ENCODE measurements at regions not wholly inside any gene's neighbourhood (a gene's known extent, or its start where the extent isn't known, plus 50 kb on each side); places are given as distances from the start of the nearest gene placed in this dataset.
"Not testable (repeated sequence)": the region's sequence is repeated elsewhere in the genome, so short reads cannot be mapped to it uniquely, and the experiment has no call there.

DNA sequence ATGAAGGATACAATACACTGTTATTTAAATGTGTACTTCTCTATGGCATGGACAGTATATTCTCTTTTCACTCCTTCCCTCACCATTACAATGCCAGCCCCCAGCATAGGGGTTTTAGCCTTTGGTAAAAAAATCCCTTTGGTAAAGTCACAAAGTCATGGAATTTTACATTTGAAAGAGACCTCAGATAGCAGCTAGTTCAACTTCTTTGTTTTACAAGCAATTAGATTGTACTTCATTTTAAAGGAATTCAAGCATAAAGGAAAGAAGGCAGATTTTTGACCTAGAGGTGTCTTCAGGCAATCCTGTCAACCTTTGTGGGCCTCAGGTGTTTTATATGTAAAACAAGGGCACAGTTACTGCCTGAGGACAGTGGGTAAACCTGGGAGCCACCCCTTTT is 1188.4 kb upstream of the AUTS2 start:
- Mint-ChIP-seq H3K4me3 (no peak overlapping the region), H3K27ac (no peak overlapping the region), H3K9me3 (peaks cover 3% of the 10 kb centered on the region), H3K36me3 (no peaks in the 10 kb centered on the region), H3K4me1 (ENCODE audit: unreplicated experiment) (peaks cover 3% of the 10 kb centered on the region), H3K27me3 (no peaks in the 10 kb centered on the region)
- DNase-seq (ENCODE audit: extremely low spot score, unreplicated experiment) = no peak
- TF ChIP-seq, protein P1, sequence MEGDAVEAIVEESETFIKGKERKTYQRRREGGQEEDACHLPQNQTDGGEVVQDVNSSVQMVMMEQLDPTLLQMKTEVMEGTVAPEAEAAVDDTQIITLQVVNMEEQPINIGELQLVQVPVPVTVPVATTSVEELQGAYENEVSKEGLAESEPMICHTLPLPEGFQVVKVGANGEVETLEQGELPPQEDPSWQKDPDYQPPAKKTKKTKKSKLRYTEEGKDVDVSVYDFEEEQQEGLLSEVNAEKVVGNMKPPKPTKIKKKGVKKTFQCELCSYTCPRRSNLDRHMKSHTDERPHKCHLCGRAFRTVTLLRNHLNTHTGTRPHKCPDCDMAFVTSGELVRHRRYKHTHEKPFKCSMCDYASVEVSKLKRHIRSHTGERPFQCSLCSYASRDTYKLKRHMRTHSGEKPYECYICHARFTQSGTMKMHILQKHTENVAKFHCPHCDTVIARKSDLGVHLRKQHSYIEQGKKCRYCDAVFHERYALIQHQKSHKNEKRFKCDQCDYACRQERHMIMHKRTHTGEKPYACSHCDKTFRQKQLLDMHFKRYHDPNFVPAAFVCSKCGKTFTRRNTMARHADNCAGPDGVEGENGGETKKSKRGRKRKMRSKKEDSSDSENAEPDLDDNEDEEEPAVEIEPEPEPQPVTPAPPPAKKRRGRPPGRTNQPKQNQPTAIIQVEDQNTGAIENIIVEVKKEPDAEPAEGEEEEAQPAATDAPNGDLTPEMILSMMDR (conservative IDR thresholded peaks at IDR 0.05) = no peak

DNA sequence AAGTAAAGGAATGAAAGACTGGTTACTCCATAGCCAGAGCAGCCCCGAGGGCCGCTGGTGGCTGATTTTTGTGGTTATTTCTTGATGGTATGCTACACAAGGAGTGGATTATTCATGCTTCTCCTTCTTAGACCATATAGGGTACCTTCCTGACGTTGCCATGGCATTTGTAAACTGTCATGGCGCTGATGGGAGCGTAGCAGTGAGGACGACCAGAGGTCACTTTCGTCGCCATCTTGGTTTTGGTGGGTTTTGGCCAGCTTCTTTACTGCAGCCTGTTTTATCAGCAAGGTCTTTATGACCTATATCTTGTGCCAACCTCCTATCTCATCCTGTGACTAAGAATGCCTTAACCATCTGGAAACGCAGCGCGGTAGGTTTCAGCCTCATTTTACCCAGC is 1187.6 kb upstream of the AUTS2 start:
- H3K4me3 Mint-ChIP-seq; H3K36me3 Mint-ChIP-seq; H3K27ac Mint-ChIP-seq; H3K4me1 Mint-ChIP-seq (ENCODE audit: unreplicated experiment); H3K9me3 Mint-ChIP-seq; H3K27me3 Mint-ChIP-seq; DNase-seq (ENCODE audit: extremely low spot score, unreplicated experiment): not testable (repeated sequence)

DNA sequence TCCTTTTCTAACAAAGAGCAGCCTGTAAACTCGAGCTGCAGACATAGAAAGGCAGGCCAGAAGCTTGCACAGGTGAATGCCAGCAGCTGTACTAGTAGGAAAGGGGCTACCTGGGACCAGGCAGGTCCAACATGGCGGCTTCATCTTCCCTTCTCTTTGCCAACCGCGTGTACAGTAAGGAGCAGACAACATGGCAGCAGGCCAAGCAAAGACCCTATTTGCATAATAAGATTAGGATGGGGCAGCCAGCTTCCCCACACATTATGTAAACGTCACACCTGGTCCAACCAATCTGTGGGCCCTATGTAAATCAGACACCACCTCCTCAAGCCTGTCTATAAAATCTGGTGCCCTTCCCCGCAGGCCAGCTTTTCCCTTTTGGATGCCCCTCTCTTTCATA is 1186.5 kb upstream of the AUTS2 start:
- TF ChIP-seq, protein P1 (conservative IDR thresholded peaks at IDR 0.05) = no peak
- no peak for DNase-seq (ENCODE audit: extremely low spot score, unreplicated experiment)
- Mint-ChIP-seq H3K27ac (no peak overlapping the region), H3K4me1 (ENCODE audit: unreplicated experiment) (no peaks in the 10 kb centered on the region), H3K4me3 (no peak overlapping the region), H3K36me3 (no peaks in the 10 kb centered on the region), H3K9me3 (no peaks in the 10 kb centered on the region), H3K27me3 (no peaks in the 10 kb centered on the region)

DNA sequence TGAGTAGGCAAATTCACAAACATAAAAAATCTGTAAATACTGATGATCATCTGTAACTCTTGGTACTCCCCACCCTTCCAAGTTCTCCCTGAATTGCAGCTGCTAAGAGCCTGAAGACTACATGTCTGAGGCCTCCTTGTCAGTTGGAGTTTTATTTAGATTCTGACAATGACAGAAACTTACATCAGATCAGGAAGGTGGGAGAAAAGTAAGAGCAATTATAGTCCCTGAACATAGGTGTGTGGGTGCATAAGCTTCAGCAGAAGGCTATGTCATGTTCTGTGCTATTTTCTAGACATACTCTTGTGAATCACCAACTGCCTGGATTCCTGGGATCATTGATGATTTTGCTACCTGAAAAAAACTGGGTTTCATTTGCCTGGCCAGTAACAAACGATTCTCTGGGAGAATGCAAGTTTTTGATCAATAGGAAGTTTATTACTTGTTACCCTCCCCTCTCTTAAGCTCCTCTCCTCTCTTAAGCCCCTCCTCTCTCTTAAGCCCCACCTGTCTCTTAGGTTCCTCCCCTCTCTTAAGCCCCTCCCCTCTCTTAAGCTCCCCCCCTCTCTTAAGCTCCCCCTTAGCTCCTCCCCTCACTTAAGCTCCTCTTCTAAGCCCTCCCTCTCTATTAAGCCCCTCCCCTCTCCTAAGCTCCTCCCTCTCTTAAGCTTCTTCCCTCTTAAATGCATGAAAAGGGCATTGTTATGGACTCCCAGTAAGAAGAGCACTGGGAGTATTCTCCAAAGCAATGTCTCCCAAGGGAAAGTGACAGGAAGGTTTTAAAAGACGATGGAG is 1183.4 kb upstream of the AUTS2 start:
- Mint-ChIP-seq H3K36me3 (no peaks in the 10 kb centered on the region), H3K27ac (no peak overlapping the region), H3K4me1 (ENCODE audit: unreplicated experiment) (peaks cover under 1% of the 10 kb centered on the region), H3K4me3 (no peak overlapping the region), H3K27me3 (peaks cover 3% of the 10 kb centered on the region), H3K9me3 (no peaks in the 10 kb centered on the region)
- TF ChIP-seq, protein P1 (conservative IDR thresholded peaks at IDR 0.05) = no peak
- DNase-seq (ENCODE audit: extremely low spot score, unreplicated experiment) = no peak

DNA sequence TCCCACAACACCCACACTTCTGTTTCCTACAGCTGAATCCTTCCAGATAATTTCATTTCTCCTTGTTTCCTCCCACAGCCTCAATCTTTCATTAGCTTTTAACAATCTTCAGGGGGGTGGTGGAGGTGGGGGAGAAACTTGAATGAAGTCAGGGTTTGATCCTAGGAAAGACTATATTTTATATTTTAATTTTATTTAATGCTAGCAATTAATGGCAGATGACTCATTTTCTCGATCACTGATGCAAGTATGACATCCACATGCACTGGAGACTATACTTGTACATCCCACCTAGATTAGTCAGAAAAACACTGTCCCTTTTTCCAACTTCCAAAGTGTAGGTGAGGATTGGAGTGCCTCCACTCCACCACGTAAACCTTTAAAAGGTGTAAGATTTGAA is 1181.3 kb upstream of the AUTS2 start:
- TF ChIP-seq, protein P1 (conservative IDR thresholded peaks at IDR 0.05) = no peak
- Mint-ChIP-seq H3K4me3 (no peak overlapping the region), H3K36me3 (no peaks in the 10 kb centered on the region), H3K27ac (no peak overlapping the region), H3K9me3 (no peaks in the 10 kb centered on the region), H3K27me3 (peaks cover 3% of the 10 kb centered on the region), H3K4me1 (ENCODE audit: unreplicated experiment) (peaks cover 9% of the 10 kb centered on the region)
- DNase-seq (ENCODE audit: extremely low spot score, unreplicated experiment) = no peak

DNA sequence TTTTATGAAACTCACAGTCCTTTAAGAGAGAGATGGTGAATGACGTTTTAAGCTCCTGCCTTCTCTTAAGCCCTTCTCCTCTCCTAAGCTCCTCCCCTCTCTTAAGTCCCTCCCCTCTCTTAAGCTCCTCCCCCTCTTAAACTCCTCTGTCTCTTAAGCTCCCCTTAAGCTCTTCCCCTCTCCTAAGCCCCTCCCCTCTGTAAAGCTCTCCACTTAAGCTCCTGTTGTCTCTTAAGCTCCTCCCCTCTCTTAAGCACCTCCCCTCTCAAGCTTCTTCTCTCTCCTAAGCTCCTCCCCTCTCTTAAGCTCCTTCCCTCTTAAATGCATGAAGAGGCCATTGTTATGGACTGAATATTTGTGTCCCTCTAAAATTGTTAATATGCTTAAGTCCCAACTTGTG is 1180.6 kb upstream of the AUTS2 start:
- H3K9me3 Mint-ChIP-seq = no peaks in the 10 kb centered on the region
- peaks cover 9% of the 10 kb centered on the region for H3K4me1 Mint-ChIP-seq (ENCODE audit: unreplicated experiment)
- peaks cover 3% of the 10 kb centered on the region for H3K27me3 Mint-ChIP-seq
- H3K27ac Mint-ChIP-seq = no peak overlapping the region
- DNase-seq (ENCODE audit: extremely low spot score, unreplicated experiment) = no peak
- TF ChIP-seq, protein P1 (conservative IDR thresholded peaks at IDR 0.05) = no peak
- H3K36me3 Mint-ChIP-seq = no peaks in the 10 kb centered on the region
- H3K4me3 Mint-ChIP-seq = no peak overlapping the region

Data from type B pancreatic cell (in vitro differentiated cells).